ENCODE measurements at regions not wholly inside any gene's neighbourhood (a gene's known extent, or its start where the extent isn't known, plus 50 kb on each side); places are given as distances from the start of the nearest gene placed in this dataset.

GRCh38 chr3:127113571-127113891 is 79.4 kb upstream of the PRR23E start:
- H3K4me1 ChIP-seq (ENCODE audit: insufficient read depth): no peaks in the 10 kb centered on the region
- H3K9ac ChIP-seq: no peak overlapping the region
- no peaks in the 10 kb centered on the region; the same call in none of the 2 replicates for H3K27me3 ChIP-seq (replicated peaks; ENCODE audit: insufficient read depth)
- H3K4me3 ChIP-seq: no peak overlapping the region
- H3K36me3 ChIP-seq (ENCODE audit: low read depth): no peaks in the 10 kb centered on the region
- H3K79me2 ChIP-seq (ENCODE audit: insufficient read depth): no peaks in the 10 kb centered on the region
- DNase-seq: no peak
- no peaks in the 10 kb centered on the region for H3K9me2 ChIP-seq (ENCODE audit: insufficient read depth)
- H3K27ac ChIP-seq: no peak overlapping the region
- TF ChIP-seq EZH2 (IDR thresholded peaks at IDR 0.05; ENCODE audit: insufficient read depth, poor library complexity, severe bottlenecking) (no peak), EZH2phosphoT487 (IDR thresholded peaks at IDR 0.05; ENCODE audit: insufficient read depth, low read depth) (no peak)
- no peaks in the 10 kb centered on the region for H4K20me1 ChIP-seq (ENCODE audit: insufficient read depth)
- 38 to 56% methylated on average over 1 of the region's 1 CpG for WGBS, 2 experiments (ENCODE audit: low coverage in 1 of 2, low lambda C conversion rate in 2 of 2, missing lambda C conversion rate in 2 of 2)
- H3K4me2 ChIP-seq (ENCODE audit: unreplicated experiment): no peak overlapping the region
- H2AFZ ChIP-seq: no peak overlapping the region
- H3K9me3 ChIP-seq (ENCODE audit: low read depth): peaks cover 12% of the 10 kb centered on the region
- H3F3A ChIP-seq (ENCODE audit: insufficient read depth): no peaks in the 10 kb centered on the region
- in situ Hi-C loops (cut with MboI): no loop called here

- Histone ChIP-seq H3K4me3 (no peak overlapping the region), H3K9me2 (ENCODE audit: insufficient read depth) (no peaks in the 10 kb centered on the region), H3K79me2 (ENCODE audit: insufficient read depth) (no peaks in the 10 kb centered on the region), H3K9me3 (ENCODE audit: low read depth) (peaks cover 12% of the 10 kb centered on the region), H2AFZ (no peak overlapping the region), H3K4me1 (ENCODE audit: insufficient read depth) (no peaks in the 10 kb centered on the region), H3F3A (ENCODE audit: insufficient read depth) (no peaks in the 10 kb centered on the region), H3K27me3 (replicated peaks; ENCODE audit: insufficient read depth) (peaks cover 7% of the 10 kb centered on the region), H3K4me2 (ENCODE audit: unreplicated experiment) (no peak overlapping the region), H3K36me3 (ENCODE audit: low read depth) (no peaks in the 10 kb centered on the region), H3K9ac (no peak overlapping the region), H4K20me1 (ENCODE audit: insufficient read depth) (no peaks in the 10 kb centered on the region), H3K27ac (no peak overlapping the region)
- in situ Hi-C loops (cut with MboI): no loop called here
- no peak for TF ChIP-seq EZH2phosphoT487 (IDR thresholded peaks at IDR 0.05; ENCODE audit: insufficient read depth, low read depth)
- no peak for TF ChIP-seq EZH2 (IDR thresholded peaks at IDR 0.05; ENCODE audit: insufficient read depth, poor library complexity, severe bottlenecking)
- DNase-seq: no peak
- 38 to 50% methylated on average over 4 to 5 of the region's 5 CpGs for WGBS, 2 experiments (ENCODE audit: low coverage in 1 of 2, low lambda C conversion rate in 2 of 2, missing lambda C conversion rate in 2 of 2)
These were observed 78.4 kb upstream of the PRR23E start for GRCh38 chr3:127114337-127115070.

- Histone ChIP-seq H3K36me3 (ENCODE audit: low read depth) (no peaks in the 10 kb centered on the region), H3K27me3 (replicated peaks; ENCODE audit: insufficient read depth) (peaks cover 10% of the 10 kb centered on the region), H3K79me2 (ENCODE audit: insufficient read depth) (no peaks in the 10 kb centered on the region), H3K27ac (no peak overlapping the region), H3K4me2 (ENCODE audit: unreplicated experiment) (no peak overlapping the region), H3K4me3 (no peak overlapping the region), H4K20me1 (ENCODE audit: insufficient read depth) (no peaks in the 10 kb centered on the region), H3K9me3 (ENCODE audit: low read depth) (peaks cover 12% of the 10 kb centered on the region), H3K4me1 (ENCODE audit: insufficient read depth) (no peaks in the 10 kb centered on the region), H3F3A (ENCODE audit: insufficient read depth) (no peaks in the 10 kb centered on the region), H3K9me2 (ENCODE audit: insufficient read depth) (no peaks in the 10 kb centered on the region), H3K9ac (no peak overlapping the region), H2AFZ (no peak overlapping the region)
- WGBS, 2 experiments (ENCODE audit: low coverage in 1 of 2, low lambda C conversion rate in 2 of 2, missing lambda C conversion rate in 2 of 2): 50 to 56% methylated on average over 3 of the region's 3 CpGs
- no peak for DNase-seq
- no peak for TF ChIP-seq EZH2 (IDR thresholded peaks at IDR 0.05; ENCODE audit: insufficient read depth, poor library complexity, severe bottlenecking)
- in situ Hi-C loops (cut with MboI): no loop called here
These were observed 77.1 kb upstream of the PRR23E start for GRCh38 chr3:127115691-127116351.

GRCh38 chr3:127118366-127118765 is 74.6 kb upstream of the PRR23E start:
- in situ Hi-C loops (cut with MboI): no loop called here
- H3K36me3 ChIP-seq (ENCODE audit: low read depth): no peaks in the 10 kb centered on the region
- no peaks in the 10 kb centered on the region for H4K20me1 ChIP-seq (ENCODE audit: insufficient read depth)
- no peaks in the 10 kb centered on the region for H3K9me2 ChIP-seq (ENCODE audit: insufficient read depth)
- DNase-seq: no peak
- no peaks in the 10 kb centered on the region for H3K4me1 ChIP-seq (ENCODE audit: insufficient read depth)
- H3K4me2 ChIP-seq (ENCODE audit: unreplicated experiment): no peak overlapping the region
- no peak overlapping the region for H3K27ac ChIP-seq
- peaks cover 10% of the 10 kb centered on the region for H3K27me3 ChIP-seq (replicated peaks; ENCODE audit: insufficient read depth)
- H3F3A ChIP-seq (ENCODE audit: insufficient read depth): no peaks in the 10 kb centered on the region
- TF ChIP-seq EZH2 (IDR thresholded peaks at IDR 0.05; ENCODE audit: insufficient read depth, poor library complexity, severe bottlenecking) (no peak), EZH2phosphoT487 (IDR thresholded peaks at IDR 0.05; ENCODE audit: insufficient read depth, low read depth) (no peak)
- no peak overlapping the region for H3K9ac ChIP-seq
- 65 to 70% methylated on average over 3 of the region's 3 CpGs for WGBS, 2 experiments (ENCODE audit: low coverage in 1 of 2, low lambda C conversion rate in 2 of 2, missing lambda C conversion rate in 2 of 2)
- H3K79me2 ChIP-seq (ENCODE audit: insufficient read depth): no peaks in the 10 kb centered on the region
- H3K4me3 ChIP-seq: no peak overlapping the region
- no peak overlapping the region for H2AFZ ChIP-seq
- no peaks in the 10 kb centered on the region for H3K9me3 ChIP-seq (ENCODE audit: low read depth)
